SHP77 treated with DMSO at 0.1 percent for 48 hours (cell line): ENCODE measurements at regions not wholly inside any gene's neighbourhood (a gene's known extent, or its start where the extent isn't known, plus 50 kb on each side); places are given as distances from the start of the nearest gene placed in this dataset.

Experiments
- DNase-seq: peaks from one replicate; lab custom pipeline; 2025; lab: John Stamatoyannopoulos, UW

DNA sequence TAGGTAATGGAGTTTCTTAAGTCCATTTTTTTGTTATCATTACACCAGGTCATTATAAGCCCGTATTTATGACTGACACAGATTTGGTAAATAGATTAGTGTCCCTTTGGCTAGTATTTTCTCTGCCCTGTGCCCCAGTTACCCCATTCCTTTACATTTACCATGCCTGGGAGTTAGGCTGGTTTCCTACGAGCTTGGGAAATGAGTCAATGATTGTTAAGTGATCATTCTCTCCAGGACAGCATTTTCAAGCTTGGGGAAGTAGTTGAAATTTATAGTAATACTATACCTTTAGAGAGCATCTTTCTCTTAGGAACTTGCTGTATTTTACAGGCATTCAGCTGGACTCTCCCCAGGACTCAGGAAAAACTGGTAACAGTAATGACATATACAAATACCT is 573.1 kb downstream of the TLE4 start:
- no peak for DNase-seq

DNA sequence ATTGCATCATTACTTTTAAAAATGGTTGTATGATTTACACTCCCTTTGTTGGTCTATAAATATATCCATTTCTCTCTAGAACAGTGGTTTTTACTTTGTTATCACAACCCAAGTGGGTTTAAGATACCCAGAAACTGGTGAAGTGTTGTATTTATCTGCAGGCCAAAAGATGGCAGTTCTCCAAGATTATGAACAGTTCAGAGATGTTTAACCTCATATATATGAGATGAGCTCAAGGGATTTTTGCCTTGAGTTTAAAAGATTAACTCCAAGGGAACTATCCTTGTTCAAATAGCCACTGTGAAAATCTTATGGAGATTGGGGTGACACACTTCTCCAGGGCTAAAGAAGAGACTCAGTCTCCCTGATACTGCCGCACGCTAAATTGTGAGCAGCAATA is 572.6 kb downstream of the TLE4 start:
- no peak for DNase-seq

DNA sequence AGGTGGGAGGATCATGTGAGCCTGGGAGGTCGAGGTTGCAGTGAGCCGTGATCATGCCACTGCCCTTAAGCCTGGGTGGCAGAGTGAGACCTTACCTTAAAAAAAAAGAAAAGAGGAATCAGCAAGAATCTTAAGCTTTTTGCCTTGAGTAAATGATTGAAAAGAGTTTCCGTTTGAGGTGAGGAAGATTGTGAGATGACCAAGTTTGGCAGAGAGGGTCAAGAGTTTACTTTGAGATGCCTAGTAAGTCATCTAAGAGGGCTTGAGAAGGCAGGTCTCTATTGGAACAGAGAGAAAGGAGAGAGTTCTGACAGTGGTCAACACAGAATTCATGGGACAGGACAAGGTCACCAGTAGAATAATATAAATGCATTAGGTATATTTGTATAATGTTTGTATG is 572.1 kb downstream of the TLE4 start:
- no peak for DNase-seq

DNA sequence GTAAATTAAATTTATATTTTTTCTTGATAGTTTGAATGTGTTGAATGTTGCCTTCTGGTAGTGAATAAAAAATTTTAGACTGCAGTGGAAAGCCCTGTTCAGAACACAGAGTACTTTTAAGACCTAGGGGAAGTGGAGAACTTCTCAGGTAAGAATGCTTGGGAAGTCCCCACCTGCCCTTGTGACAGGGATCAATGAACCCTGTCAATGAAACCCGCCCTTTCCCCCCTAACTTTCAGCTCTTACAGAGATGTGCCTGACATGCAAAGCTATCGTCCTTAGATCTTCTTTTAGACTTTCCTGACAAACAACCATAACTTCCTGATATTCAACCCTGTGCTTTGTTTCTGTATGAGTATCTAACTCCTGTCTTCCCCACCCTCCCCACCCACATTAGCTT is 562.7 kb downstream of the TLE4 start:
- DNase-seq: no peak

DNA sequence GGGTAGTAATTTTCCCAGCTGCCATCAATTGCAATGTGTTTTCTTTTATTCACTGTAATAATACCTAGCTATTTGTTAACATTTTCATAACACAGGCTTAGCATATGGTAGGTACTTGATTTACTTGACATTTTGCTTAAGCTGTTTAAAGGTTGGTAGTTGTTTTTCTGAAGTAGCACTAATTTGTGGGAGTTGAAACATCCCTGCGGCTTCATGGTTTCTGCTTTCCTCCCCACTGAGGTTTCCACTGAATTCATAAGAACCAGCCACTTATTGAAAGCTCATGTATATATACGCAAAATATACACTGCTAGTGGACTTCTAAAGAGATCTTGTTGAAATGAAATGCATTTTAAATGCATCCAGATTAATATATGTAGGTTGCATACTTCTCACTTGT is 559.9 kb downstream of the TLE4 start:
- DNase-seq: no peak

DNA sequence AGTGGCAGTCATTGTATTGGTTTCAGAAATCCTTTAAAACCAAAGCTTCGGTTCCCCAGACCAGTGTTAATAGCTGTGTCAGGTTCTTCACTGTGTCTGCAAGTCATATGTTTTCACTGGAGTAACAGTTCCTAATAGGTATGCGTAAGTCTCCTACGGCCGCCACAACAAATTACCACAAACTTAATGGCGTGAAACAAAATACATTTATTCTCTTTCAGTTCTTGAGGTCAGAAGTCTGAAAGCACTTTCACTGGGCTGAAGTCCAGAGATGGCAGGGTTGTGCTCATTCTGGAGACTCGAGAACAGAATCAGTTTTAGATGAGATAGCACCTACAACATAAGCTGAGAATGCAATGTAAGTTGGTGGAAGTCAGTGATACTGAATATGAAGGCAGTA is 556.2 kb downstream of the TLE4 start:
- no peak for DNase-seq

DNA sequence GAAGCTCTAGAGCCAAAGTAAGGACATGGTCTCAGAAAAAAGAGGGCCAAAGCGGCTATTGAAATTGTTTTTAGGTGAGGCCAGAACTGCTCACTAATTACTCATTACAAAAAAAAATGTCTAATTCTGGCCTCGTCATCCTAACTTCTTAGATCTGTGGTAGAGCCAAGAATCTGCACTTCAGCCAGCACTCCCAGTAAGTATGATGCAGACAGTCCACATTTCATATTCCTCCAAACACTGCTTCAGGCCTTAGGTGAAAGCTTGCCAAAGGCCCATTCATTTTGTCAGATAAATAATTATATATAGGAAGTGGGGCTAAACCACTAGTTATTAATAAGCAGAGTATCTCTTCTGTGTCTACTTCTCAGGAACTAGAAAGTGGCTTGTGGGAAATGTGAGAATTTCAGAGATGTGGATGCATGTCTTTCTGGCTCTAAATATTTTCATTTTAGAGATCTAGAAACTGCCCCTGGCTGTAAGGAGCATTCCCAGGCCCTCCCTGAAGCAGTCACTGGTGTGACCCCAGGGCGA is 554.0 kb downstream of the TLE4 start:
- no peak for DNase-seq

DNA sequence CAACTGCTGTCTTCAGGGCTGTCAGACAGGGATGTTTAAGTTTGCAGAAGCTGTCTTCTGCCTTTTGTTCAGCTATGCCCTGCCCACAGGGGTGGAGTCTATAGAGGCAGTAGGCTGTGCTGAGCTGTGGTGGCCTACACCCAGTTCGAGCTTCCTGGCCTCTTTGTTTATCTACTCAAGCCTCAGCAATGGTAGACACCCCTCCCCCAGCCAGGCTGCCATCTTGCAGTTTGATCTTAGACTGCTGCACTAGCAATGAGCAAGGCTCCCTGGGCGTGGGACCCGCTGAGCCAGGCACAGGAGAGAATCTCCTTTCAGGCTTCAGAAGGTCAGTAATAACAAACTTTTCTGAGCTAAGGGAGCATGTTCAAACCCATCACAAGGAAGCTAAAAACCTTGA is 545.3 kb downstream of the TLE4 start:
- no peak for DNase-seq

DNA sequence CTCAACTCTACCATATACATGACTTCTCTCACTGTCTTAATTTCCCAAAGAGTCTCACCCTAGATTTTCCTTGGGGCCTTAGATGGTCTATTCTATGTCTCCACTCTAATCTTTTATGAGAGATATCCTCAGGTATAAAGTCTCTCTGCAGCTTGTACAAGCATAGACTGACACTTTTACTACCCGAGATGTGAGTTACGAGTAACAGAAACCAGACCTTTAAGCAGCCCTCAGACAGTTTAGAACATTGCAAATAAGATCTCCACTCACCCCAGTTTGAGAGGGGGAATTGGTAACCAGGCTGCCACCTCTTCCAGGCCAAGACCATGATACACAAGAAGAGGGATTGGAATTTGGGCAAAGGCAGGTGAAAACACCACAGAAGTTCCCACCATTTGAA is 542.5 kb downstream of the TLE4 start:
- DNase-seq: no peak

DNA sequence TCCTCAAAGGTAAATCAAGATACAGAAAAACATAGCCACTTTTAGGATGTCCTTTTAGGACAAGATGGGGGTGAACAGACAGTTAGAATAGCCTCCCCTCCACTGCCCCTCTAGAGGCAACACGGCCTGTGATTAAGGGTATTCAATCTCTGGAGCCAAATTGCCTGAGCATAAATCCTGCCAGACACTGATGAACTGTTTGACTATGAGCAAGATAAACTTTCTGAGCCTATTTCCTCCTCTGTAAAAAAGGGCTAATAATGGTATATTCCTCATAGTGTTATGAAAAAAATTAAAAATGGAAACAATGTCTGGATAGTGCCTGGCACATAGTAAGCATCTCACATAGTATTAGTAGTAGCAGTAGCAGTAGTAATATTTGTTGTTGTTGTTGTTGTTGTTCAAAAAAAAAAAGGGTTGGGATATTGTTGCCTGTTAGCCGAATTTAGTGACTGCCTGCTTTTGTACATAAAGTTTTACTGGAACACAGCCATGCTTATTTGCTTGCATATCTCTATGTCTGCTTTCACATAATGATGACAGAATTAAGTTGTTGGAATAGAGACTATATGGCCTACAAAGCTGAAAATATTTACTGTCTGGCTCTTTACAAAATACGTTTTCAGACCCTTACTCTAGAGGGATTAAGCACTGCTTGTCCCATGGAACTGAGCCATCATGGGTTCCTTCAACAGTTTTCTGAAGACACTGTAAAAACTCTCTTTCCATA is 536.3 kb downstream of the TLE4 start:
- no peak for DNase-seq

DNA sequence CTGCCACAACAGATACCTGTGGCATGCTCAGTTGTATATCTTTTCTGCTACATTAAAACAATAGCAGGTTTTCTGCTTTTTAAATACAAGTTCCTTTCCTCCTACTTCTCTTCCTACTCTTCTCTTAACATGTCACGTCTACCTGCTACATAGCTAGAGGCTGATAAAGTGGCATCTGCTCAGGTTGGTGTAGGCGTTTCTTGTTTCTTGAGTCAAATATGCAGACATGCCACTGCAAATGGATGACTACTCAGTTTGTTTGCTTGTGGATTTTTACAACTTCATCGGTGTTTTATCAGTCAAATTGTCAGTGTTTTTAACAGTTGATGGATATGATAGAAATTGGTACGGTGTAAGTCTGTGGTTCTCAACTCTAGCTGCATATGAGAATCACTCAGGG is 525.7 kb downstream of the TLE4 start:
- DNase-seq: no peak

DNA sequence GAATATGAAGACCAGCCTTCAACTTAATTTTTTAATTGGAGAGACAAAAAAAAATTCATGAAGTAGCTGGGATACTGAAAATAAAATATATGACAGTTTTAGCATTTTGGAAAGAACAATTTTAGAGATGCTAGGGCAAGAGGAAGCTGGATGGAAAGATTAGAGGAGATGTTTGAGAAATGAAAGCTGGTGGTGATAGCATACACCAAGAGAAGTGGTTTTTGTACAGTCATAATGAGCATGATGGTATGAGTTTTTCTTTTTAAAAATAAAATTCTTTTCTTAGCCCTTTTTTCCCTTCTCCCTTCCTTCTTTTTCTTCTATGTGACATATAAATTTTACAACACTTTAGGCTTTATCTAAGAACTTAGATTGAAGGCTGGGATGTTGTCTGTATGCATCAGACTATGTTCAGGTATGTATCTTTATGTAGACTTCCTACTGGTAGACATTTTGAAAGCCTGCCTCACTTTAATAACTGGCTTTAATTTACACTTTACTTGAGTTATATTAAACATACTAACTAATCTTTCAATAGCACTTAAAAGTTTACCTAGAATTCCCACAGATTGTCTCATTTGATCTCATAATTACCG is 522.5 kb downstream of the TLE4 start:
- DNase-seq: no peak

DNA sequence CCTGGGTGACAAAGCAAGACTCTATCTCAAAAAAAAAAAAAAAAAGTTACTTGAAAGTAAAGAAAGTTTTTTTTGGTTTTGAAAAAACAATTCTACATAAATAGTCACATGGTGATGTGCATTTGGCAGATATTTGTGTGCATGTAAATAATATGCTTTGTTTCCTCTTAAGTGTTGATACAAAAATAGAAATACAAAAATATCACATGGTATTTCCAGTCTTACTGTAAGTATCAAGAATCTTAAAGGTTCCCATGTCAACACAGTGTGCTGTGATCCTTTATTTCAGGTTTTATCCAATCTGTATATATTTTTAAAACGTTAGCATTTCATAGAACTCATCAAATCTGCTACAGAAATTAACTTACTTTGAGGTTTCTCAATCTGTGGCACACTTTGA is 521.9 kb downstream of the TLE4 start:
- DNase-seq: no peak

DNA sequence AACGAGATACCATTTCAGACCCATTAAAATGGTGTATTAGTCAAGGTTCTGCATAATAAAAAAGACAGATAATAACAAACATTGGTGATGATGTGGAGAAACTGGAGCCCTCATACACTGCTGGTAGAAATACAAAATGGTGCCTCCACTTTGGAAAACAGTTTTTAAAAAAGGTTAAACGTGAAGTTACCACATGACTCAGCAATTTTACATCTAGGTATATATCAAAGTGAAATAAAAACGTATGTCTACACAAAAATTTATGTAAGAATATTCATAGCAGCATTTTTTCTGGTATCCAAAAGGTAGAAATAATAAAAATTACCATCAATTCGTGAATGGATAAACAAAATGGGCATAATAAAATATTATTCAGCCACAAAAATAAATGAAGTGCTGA is 519.8 kb downstream of the TLE4 start:
- no peak for DNase-seq

DNA sequence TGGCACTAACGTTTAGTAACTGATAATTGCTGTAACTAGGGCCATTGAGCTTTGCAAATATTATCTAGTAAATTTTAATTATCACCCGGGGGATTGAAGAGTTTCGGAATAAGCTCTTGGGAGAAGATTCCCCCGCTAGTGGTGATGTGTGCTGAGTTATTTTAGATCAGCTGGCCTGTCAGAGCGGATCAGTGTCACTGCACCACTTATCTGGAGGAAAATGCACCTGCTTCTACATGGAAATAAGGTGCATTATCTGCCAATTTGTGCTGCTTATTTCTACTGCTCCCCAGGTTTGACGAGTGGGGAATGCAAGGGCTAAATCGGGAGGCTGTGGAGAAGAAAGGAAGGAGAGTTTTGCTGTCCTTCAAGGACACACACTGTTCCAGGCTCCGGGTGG is 518.6 kb downstream of the TLE4 start:
- no peak for DNase-seq

DNA sequence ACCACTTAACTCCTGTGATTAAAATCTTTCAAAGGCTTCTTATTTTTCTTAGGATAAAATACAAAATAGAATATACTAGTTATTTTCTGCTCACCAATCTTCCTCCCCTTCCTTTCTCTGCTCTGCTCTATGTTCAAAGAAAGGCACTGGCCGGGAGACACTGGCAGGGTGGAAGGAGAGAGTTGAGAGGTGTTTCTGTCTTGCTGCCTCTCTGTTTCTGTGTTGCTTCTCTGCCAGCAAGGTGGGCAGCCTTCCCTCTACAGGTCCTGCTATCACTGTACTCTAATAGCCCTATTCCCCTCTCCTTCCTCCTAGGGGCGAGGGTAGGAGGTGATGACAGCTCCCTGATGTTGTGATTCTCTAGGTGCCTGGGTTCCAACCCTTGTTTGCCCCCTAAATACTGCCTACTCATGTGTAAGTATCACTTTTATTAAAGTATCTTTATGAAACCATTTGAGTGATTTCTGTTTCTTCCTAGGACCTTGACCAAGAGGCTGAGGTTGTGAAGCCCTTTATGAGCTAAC is 515.1 kb downstream of the TLE4 start:
- DNase-seq: no peak

DNA sequence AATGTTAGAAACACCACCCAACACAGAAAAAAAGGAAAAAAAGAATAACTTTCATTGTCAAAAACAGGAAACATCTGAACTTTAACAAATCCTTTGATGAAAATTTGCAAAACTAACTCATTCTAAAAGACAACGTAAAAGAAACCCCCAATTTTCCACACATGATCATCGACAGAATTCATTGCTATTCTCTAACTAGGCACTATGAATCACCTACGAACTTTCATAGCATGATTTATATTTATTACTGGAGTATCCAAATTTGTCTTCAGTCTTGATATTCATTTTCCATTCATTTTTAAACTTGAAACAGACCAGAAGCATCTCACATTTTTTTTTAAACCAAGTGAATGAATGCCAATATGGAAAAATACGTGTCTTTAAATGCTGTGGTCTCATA is 514.6 kb downstream of the TLE4 start:
- DNase-seq: no peak

DNA sequence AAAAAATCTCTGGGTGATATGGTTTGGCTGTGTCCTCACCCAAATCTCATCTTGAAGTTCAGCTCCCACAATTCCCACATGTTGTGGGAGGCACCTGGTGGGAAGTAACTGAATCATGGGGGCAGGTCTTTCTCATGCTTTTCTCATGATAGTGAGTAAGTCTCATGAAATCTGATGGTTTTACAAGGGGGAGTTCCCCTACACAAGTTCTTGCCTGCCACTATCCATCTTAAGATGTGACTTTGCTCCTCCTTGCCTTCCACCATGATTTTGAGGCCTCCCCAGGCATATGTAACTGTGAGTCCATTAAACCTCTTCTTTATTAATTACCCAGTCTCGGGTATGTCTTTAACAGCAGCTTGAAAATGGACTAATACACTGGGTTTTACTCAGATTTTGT is 513.9 kb downstream of the TLE4 start:
- DNase-seq: no peak

DNA sequence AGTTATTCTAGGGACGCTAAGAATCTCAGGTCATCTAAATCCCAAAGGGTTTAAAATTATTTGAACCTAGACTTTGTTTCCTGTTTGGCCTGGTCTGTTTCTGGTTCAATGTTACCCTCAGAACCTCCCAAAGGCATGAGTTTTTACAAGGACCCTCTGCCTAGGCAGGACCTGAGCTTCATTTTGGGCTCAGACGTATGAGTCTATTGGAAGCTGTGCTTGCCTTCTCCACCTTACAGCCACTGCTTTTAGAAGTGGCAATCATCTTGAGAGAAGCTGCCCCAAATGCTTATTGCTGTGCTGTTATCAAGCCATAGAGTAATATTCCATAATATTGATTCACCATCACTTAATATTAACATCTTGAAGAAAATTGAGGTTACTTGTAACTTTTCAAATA is 510.4 kb downstream of the TLE4 start:
- no peak for DNase-seq

DNA sequence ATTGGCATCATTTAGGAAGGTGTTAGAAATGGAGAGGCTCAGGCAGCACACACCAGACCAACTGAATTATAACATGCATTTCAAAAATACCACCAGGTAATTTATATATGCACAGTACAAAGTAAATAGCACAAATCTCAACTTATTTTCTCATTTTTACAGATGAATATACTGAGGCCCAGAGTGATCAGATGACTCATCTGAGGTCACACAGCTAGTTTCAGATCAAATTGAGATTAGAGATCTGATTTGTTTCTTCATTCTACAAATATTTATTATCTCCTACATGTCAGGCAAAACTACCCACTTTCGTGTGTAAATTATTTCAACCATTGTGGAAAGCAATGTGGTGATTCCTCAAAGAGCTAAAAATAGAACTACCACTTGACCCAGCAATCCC is 507.1 kb downstream of the TLE4 start:
- no peak for DNase-seq

DNA sequence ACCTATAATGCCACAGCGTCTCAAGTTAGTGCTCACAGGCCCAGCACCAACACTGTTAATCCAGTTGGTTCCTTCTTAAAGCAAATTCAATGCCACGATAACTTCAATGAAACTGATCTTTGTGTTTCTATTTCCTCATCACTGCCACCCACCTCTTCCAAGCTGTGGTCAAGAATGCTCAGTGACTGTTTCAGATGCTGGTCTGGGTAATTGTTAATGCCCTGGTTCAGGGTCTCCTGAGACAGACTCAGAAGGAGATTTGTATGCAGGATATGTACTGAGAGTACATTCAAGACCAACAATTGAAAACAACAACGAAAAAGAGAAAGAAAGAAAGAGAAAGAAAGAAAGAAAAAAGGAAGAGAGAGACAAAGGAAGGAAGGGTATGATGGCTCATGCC is 505.3 kb downstream of the TLE4 start:
- DNase-seq: no peak

DNA sequence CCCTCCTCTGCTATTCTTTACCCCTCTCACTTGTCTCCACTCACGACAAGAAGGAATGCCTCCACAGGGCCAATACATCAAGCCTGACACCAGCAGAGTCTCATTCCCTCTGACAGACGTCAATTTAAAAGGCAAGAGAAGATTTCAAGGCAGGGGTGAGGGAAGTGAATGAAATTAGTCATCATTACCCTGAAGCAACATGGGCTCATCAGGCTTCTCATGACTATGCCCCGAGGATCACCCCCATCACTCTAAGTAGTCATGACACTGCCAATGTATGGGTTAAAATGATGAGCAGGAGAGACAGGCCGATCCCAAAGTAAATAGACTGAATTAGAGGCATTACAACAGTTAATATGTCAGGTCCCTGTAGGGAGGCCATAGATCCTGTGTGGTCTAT is 504.4 kb downstream of the TLE4 start:
- DNase-seq: no peak

DNA sequence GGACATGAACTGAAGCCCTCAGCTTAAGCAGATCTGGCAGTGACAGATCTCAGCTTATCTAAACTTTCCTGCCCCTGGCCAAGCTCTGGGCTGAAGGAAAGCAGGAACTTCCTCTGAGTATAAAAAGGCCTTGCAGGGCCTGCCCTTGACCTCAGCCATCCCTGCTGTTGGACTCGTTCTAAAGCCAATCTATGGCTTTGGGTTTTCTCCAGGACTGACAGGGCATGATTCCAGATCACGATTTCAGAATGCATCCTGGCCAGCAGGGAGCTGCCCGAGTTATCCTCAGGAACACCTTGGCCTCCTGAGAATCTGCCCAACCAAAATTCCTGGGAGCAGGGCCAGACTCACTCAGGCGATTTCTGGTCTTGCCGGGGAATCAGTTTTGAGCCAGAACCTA is 502.7 kb downstream of the TLE4 start:
- DNase-seq: no peak

DNA sequence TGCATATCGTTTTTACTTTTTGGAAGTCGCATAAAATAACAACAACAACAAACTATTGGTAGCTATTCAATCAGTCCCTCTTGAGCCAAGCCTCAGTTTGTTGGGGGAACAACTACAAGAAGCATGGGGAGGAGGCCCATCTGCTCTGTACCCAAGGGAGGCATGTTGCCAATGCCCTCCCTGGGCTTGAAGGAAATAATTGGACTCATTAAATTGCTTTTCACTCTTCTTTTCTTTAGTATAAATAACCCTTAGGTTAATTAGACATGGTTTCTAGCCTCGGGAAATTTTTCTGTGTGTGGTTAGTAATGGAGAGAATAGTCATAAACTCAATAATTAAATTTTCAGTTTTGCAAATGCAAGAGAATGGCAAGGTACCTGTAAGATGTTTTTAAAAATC is 500.7 kb downstream of the TLE4 start:
- DNase-seq: no peak
